ENCODE measurements at regions not wholly inside any gene's neighbourhood (a gene's known extent, or its start where the extent isn't known, plus 50 kb on each side); places are given as distances from the start of the nearest gene placed in this dataset.

GRCh38 chr13:99034333-99035085 lies 56.6 kb upstream of the DOCK9 start:
- H3K4me3 ChIP-seq (ENCODE audit: low read depth, low read length), result no peak overlapping the region
- TF ChIP-seq CTCF (conservative IDR thresholded peaks at IDR 0.05; ENCODE audit: low read depth, low read length), result no peak
- no peak for DNase-seq (ENCODE audit: low read depth)

GRCh38 chr13:99035715-99036114 lies 57.9 kb upstream of the DOCK9 start:
- no peak for DNase-seq (ENCODE audit: low read depth)
- TF ChIP-seq CTCF (conservative IDR thresholded peaks at IDR 0.05; ENCODE audit: low read depth, low read length), result no peak
- no peak overlapping the region for H3K4me3 ChIP-seq (ENCODE audit: low read depth, low read length)

GRCh38 chr13:99037756-99038155 lies 59.9 kb upstream of the DOCK9 start:
- H3K4me3 ChIP-seq (ENCODE audit: low read depth, low read length), result no peak overlapping the region
- no peak for TF ChIP-seq CTCF (conservative IDR thresholded peaks at IDR 0.05; ENCODE audit: low read depth, low read length)
- DNase-seq (ENCODE audit: low read depth), result no peak

- no peak for TF ChIP-seq CTCF (conservative IDR thresholded peaks at IDR 0.05; ENCODE audit: low read depth, low read length)
- DNase-seq (ENCODE audit: low read depth), result no peak
Observed at GRCh38 chr13:99039718-99040280, 61.9 kb upstream of the DOCK9 start.

GRCh38 chr13:99040536-99041131 lies 62.8 kb upstream of the DOCK9 start:
- no peak for DNase-seq (ENCODE audit: low read depth)
- no peak for TF ChIP-seq CTCF (conservative IDR thresholded peaks at IDR 0.05; ENCODE audit: low read depth, low read length)
- H3K4me3 ChIP-seq (ENCODE audit: low read depth, low read length), result no peak overlapping the region

More at GRCh38 chr13:99039718-99040280, 61.9 kb upstream of the DOCK9 start:
- H3K4me3 ChIP-seq (ENCODE audit: low read depth, low read length), result no peak overlapping the region

GRCh38 chr13:99041337-99041736 lies 63.5 kb upstream of the DOCK9 start:
- TF ChIP-seq CTCF (conservative IDR thresholded peaks at IDR 0.05; ENCODE audit: low read depth, low read length), result no peak
- DNase-seq (ENCODE audit: low read depth), result no peak
- H3K4me3 ChIP-seq (ENCODE audit: low read depth, low read length), result no peak overlapping the region

Data from choroid plexus epithelial cell (primary cell).